ENCODE measurements at regions not wholly inside any gene's neighbourhood (a gene's known extent, or its start where the extent isn't known, plus 50 kb on each side); places are given as distances from the start of the nearest gene placed in this dataset.
A peak's percentile ranks its signal among the peaks of the same experiment; 100 is the strongest.

- no peaks in the 10 kb centered on the region for H3F3A ChIP-seq (replicated peaks; ENCODE audit: low read depth)
- no peaks in the 10 kb centered on the region for H3K27me3 ChIP-seq (ENCODE audit: insufficient read depth)
- peaks cover 5% of the 10 kb centered on the region; the same call in 1 of the 2 replicates for H3K9me2 ChIP-seq (ENCODE audit: insufficient read depth)
- DNase-seq (ENCODE audit: low spot score) = no peak
- H3K27ac ChIP-seq (ENCODE audit: low read depth) = no peak overlapping the region
- H4K20me1 ChIP-seq (replicated peaks; ENCODE audit: insufficient read depth) = no peaks in the 10 kb centered on the region
- H3K9me3 Mint-ChIP-seq = no peaks in the 10 kb centered on the region
- no peaks in the 10 kb centered on the region for H3K79me2 ChIP-seq (replicated peaks; ENCODE audit: insufficient read depth)
- H3K36me3 Mint-ChIP-seq (ENCODE audit: low read depth) = no peaks in the 10 kb centered on the region
- peak overlapping the region; percentile 76 for H2AFZ ChIP-seq
- H3K36me3 ChIP-seq (ENCODE audit: insufficient read depth) = no peaks in the 10 kb centered on the region
- no peak overlapping the region for H3K4me2 ChIP-seq
- H3K4me3 Mint-ChIP-seq = no peak overlapping the region
- TF ChIP-seq ZNF462 (CRISPR knock-in tag; IDR thresholded peaks at IDR 0.05) = no peak
- TF ChIP-seq EZH2phosphoT487 (IDR thresholded peaks at IDR 0.05; ENCODE audit: unreplicated experiment) = no peak
- no peak for TF ChIP-seq EZH2 (IDR thresholded peaks at IDR 0.05; ENCODE audit: low read depth, unreplicated experiment)
- TF ChIP-seq STAT1 (IDR thresholded peaks at IDR 0.05; ENCODE audit: unreplicated experiment) = no peak
- no peak for TF ChIP-seq CREB1 (CRISPR knock-in tag; IDR thresholded peaks at IDR 0.05; ENCODE audit: low read depth)
- no peak for TF ChIP-seq JUNB (IDR thresholded peaks at IDR 0.05; ENCODE audit: unreplicated experiment)
- TF ChIP-seq ETS1 (IDR thresholded peaks at IDR 0.05) = no peak
- TF ChIP-seq, protein P1, sequence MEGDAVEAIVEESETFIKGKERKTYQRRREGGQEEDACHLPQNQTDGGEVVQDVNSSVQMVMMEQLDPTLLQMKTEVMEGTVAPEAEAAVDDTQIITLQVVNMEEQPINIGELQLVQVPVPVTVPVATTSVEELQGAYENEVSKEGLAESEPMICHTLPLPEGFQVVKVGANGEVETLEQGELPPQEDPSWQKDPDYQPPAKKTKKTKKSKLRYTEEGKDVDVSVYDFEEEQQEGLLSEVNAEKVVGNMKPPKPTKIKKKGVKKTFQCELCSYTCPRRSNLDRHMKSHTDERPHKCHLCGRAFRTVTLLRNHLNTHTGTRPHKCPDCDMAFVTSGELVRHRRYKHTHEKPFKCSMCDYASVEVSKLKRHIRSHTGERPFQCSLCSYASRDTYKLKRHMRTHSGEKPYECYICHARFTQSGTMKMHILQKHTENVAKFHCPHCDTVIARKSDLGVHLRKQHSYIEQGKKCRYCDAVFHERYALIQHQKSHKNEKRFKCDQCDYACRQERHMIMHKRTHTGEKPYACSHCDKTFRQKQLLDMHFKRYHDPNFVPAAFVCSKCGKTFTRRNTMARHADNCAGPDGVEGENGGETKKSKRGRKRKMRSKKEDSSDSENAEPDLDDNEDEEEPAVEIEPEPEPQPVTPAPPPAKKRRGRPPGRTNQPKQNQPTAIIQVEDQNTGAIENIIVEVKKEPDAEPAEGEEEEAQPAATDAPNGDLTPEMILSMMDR (conservative IDR thresholded peaks at IDR 0.05; ENCODE audit: low read depth in 2 of 2) = no peak
- no peak for TF ChIP-seq POLR2AphosphoS5 (IDR thresholded peaks at IDR 0.05; ENCODE audit: low read depth)
- TF ChIP-seq, protein P2, sequence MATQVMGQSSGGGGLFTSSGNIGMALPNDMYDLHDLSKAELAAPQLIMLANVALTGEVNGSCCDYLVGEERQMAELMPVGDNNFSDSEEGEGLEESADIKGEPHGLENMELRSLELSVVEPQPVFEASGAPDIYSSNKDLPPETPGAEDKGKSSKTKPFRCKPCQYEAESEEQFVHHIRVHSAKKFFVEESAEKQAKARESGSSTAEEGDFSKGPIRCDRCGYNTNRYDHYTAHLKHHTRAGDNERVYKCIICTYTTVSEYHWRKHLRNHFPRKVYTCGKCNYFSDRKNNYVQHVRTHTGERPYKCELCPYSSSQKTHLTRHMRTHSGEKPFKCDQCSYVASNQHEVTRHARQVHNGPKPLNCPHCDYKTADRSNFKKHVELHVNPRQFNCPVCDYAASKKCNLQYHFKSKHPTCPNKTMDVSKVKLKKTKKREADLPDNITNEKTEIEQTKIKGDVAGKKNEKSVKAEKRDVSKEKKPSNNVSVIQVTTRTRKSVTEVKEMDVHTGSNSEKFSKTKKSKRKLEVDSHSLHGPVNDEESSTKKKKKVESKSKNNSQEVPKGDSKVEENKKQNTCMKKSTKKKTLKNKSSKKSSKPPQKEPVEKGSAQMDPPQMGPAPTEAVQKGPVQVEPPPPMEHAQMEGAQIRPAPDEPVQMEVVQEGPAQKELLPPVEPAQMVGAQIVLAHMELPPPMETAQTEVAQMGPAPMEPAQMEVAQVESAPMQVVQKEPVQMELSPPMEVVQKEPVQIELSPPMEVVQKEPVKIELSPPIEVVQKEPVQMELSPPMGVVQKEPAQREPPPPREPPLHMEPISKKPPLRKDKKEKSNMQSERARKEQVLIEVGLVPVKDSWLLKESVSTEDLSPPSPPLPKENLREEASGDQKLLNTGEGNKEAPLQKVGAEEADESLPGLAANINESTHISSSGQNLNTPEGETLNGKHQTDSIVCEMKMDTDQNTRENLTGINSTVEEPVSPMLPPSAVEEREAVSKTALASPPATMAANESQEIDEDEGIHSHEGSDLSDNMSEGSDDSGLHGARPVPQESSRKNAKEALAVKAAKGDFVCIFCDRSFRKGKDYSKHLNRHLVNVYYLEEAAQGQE (IDR thresholded peaks at IDR 0.05; ENCODE audit: unreplicated experiment) = no peak
- TF ChIP-seq NANOG (IDR thresholded peaks at IDR 0.05; ENCODE audit: borderline replicate concordance) = no peak
- no peak for TF ChIP-seq ZNF331 (CRISPR knock-in tag; IDR thresholded peaks at IDR 0.05; ENCODE audit: low read depth)
- TF ChIP-seq ZNF114 (CRISPR knock-in tag; IDR thresholded peaks at IDR 0.05) = no peak
- H3K4me1 Mint-ChIP-seq = peaks cover 8% of the 10 kb centered on the region
- H3K4me1 ChIP-seq (ENCODE audit: insufficient read depth) = no peaks in the 10 kb centered on the region
- no peak overlapping the region for H3K4me3 ChIP-seq
- ATAC-seq = no peak; the same call in 2 of the 3 replicates
- peaks cover 4% of the 10 kb centered on the region for H3K27me3 Mint-ChIP-seq (ENCODE audit: insufficient read depth, low read depth, poor library complexity)
- H3K27ac Mint-ChIP-seq = no peak overlapping the region
Measured at GRCh38 chr21:29233611-29234540, 64.8 kb upstream of the BACH1 start.

All from GM23338 (cell line).